ENCODE measurements at regions not wholly inside any gene's neighbourhood (a gene's known extent, or its start where the extent isn't known, plus 50 kb on each side); places are given as distances from the start of the nearest gene placed in this dataset.

- TF ChIP-seq, protein P1, sequence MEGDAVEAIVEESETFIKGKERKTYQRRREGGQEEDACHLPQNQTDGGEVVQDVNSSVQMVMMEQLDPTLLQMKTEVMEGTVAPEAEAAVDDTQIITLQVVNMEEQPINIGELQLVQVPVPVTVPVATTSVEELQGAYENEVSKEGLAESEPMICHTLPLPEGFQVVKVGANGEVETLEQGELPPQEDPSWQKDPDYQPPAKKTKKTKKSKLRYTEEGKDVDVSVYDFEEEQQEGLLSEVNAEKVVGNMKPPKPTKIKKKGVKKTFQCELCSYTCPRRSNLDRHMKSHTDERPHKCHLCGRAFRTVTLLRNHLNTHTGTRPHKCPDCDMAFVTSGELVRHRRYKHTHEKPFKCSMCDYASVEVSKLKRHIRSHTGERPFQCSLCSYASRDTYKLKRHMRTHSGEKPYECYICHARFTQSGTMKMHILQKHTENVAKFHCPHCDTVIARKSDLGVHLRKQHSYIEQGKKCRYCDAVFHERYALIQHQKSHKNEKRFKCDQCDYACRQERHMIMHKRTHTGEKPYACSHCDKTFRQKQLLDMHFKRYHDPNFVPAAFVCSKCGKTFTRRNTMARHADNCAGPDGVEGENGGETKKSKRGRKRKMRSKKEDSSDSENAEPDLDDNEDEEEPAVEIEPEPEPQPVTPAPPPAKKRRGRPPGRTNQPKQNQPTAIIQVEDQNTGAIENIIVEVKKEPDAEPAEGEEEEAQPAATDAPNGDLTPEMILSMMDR (IDR thresholded peaks at IDR 0.05) = no peak
- TF ChIP-seq POLR2A (IDR thresholded peaks at IDR 0.05) (no peak), POLR2AphosphoS5 (IDR thresholded peaks at IDR 0.05) (no peak)
Observed at GRCh38 chr4:15370296-15370695, 57.5 kb upstream of the C1QTNF7 start.
